GM06990 (cell line): ENCODE measurements at regions not wholly inside any gene's neighbourhood (a gene's known extent, or its start where the extent isn't known, plus 50 kb on each side); places are given as distances from the start of the nearest gene placed in this dataset.

ENCODE experiments used
- DNase-seq: peaks from one replicate; pipeline ENCODE4 v3.0.0-alpha.2; 2011; ENCODE audit not compliant: insufficient read length; ENCODE audit errors: extremely low read depth
- H3K27me3 ChIP-seq: replicated peaks from 2 replicates; pipeline ENCODE4 v1.6.0; 2011; ENCODE audit warnings: low read length; ENCODE audit not compliant: control insufficient read depth, insufficient read depth
- H3K36me3 ChIP-seq: 2 replicates; pipeline ENCODE4 v1.5.1; 2011; ENCODE audit warnings: low read length; ENCODE audit not compliant: control insufficient read depth, insufficient read depth
- H3K4me3 ChIP-seq: replicated peaks from 2 replicates; pipeline ENCODE4 v1.5.1; 2011; ENCODE audit warnings: low read depth, mild to moderate bottlenecking, control low read depth, low read length
- CTCF ChIP-seq: IDR thresholded peaks from 2 replicates; pipeline ENCODE4 v1.5.1; 2011; ENCODE audit warnings: low read length, control low read depth, mild to moderate bottlenecking, inconsistent platforms; ENCODE audit not compliant: insufficient read depth, poor library complexity, severe bottlenecking

- no peak for DNase-seq
- no peaks in the 10 kb centered on the region for H3K36me3 ChIP-seq
- no peaks in the 10 kb centered on the region for H3K27me3 ChIP-seq
- TF ChIP-seq CTCF = no peak
- H3K4me3 ChIP-seq = no peak overlapping the region
Observed at GRCh38 chr20:60926831-60927230, 325.2 kb upstream of the CDH4 start.

- no peak for DNase-seq
- no peak for TF ChIP-seq CTCF
- no peaks in the 10 kb centered on the region for H3K27me3 ChIP-seq
- no peaks in the 10 kb centered on the region for H3K36me3 ChIP-seq
- no peak overlapping the region for H3K4me3 ChIP-seq
Observed at GRCh38 chr20:60928341-60928740, 323.7 kb upstream of the CDH4 start.

GRCh38 chr20:60930023-60930790, 321.9 kb upstream of the CDH4 start:
- no peaks in the 10 kb centered on the region for H3K27me3 ChIP-seq
- no peak for DNase-seq
- H3K36me3 ChIP-seq = no peaks in the 10 kb centered on the region
- no peak for TF ChIP-seq CTCF
- H3K4me3 ChIP-seq = no peak overlapping the region

GRCh38 chr20:60931696-60932095, 320.4 kb upstream of the CDH4 start:
- Histone ChIP-seq H3K36me3 (no peaks in the 10 kb centered on the region), H3K27me3 (no peaks in the 10 kb centered on the region), H3K4me3 (no peak overlapping the region)
- no peak for TF ChIP-seq CTCF
- DNase-seq = no peak

- no peaks in the 10 kb centered on the region for H3K36me3 ChIP-seq
- TF ChIP-seq CTCF = no peak
- DNase-seq = no peak
- H3K4me3 ChIP-seq = no peak overlapping the region
- no peaks in the 10 kb centered on the region for H3K27me3 ChIP-seq
Observed at GRCh38 chr20:60934724-60935123, 317.3 kb upstream of the CDH4 start.

- Histone ChIP-seq H3K36me3 (no peaks in the 10 kb centered on the region), H3K4me3 (no peak overlapping the region), H3K27me3 (no peaks in the 10 kb centered on the region)
- no peak for TF ChIP-seq CTCF
- no peak for DNase-seq
Observed at GRCh38 chr20:60935971-60936370, 316.1 kb upstream of the CDH4 start.
